ENCODE measurements at regions not wholly inside any gene's neighbourhood (a gene's known extent, or its start where the extent isn't known, plus 50 kb on each side); places are given as distances from the start of the nearest gene placed in this dataset.

- TF ChIP-seq CTCF (IDR thresholded peaks at IDR 0.05): no peak
- no peak for TF ChIP-seq POLR2A (IDR thresholded peaks at IDR 0.05)
Measured at GRCh38 chr4:138611721-138612120, 369.6 kb upstream of the SLC7A11 start.
